Kidney epithelial cell (primary cell): ENCODE measurements at regions not wholly inside any gene's neighbourhood (a gene's known extent, or its start where the extent isn't known, plus 50 kb on each side); places are given as distances from the start of the nearest gene placed in this dataset.

Experiments used
- DNase-seq: peaks from one replicate; pipeline ENCODE4 v3.0.0-alpha.2; 2010; ENCODE audit warnings: low read depth
- H3K27me3 ChIP-seq: 2 replicates; pipeline ENCODE4 v1.6.0; 2011; ENCODE audit warnings: low read length; ENCODE audit not compliant: control insufficient read depth, insufficient read depth
- H3K36me3 ChIP-seq: 2 replicates; pipeline ENCODE4 v1.5.1; 2011; ENCODE audit warnings: low read length; ENCODE audit not compliant: control insufficient read depth, insufficient read depth
- H3K4me3 ChIP-seq: 2 replicates; pipeline ENCODE4 v1.5.1; 2011; ENCODE audit warnings: low read depth, mild to moderate bottlenecking, control low read depth, low read length
- TF ChIP-seq, protein P1 (sequence below): IDR thresholded peaks from 2 replicates; pipeline ENCODE4 v1.5.1; 2011; ENCODE audit warnings: mild to moderate bottlenecking, moderate library complexity, low read length, control low read depth, inconsistent platforms; ENCODE audit not compliant: insufficient read depth, poor library complexity, severe bottlenecking

DNA sequence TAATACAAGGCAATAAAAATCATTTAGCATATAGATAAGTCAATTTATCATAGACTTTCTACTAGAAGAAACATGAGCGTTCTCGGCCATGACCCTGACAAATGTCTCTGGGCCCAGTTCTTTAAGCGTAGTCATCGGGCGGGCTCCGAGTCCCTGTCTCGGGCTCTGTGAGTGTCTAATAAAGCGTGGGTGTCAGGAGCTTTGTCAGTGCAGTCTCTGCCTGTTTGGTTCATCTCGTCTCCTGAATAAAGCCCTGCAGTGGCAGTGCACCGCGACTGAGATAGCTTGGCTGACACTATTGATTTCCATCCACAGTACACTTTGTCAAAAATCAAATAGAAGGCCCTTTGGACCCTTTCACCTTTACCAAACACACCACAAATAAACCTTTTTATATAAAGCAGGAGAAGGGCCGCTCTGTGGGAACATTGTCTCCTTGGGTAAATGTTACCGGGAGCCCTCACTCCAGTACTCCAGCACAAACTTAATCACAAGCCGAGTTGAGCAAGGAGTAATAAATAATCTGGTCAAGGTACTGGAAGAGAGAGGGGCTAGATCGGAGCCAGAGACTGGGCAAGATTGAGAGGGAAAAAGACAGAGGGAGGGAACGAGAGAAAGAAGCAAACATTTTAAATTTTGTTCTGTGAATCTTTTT is 368.2 kb upstream of the TSHZ3 start:
- no peaks in the 10 kb centered on the region for H3K27me3 ChIP-seq
- H3K36me3 ChIP-seq = no peaks in the 10 kb centered on the region
- DNase-seq = no peak
- H3K4me3 ChIP-seq = no peak overlapping the region
- TF ChIP-seq, protein P1, sequence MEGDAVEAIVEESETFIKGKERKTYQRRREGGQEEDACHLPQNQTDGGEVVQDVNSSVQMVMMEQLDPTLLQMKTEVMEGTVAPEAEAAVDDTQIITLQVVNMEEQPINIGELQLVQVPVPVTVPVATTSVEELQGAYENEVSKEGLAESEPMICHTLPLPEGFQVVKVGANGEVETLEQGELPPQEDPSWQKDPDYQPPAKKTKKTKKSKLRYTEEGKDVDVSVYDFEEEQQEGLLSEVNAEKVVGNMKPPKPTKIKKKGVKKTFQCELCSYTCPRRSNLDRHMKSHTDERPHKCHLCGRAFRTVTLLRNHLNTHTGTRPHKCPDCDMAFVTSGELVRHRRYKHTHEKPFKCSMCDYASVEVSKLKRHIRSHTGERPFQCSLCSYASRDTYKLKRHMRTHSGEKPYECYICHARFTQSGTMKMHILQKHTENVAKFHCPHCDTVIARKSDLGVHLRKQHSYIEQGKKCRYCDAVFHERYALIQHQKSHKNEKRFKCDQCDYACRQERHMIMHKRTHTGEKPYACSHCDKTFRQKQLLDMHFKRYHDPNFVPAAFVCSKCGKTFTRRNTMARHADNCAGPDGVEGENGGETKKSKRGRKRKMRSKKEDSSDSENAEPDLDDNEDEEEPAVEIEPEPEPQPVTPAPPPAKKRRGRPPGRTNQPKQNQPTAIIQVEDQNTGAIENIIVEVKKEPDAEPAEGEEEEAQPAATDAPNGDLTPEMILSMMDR = no peak

DNA sequence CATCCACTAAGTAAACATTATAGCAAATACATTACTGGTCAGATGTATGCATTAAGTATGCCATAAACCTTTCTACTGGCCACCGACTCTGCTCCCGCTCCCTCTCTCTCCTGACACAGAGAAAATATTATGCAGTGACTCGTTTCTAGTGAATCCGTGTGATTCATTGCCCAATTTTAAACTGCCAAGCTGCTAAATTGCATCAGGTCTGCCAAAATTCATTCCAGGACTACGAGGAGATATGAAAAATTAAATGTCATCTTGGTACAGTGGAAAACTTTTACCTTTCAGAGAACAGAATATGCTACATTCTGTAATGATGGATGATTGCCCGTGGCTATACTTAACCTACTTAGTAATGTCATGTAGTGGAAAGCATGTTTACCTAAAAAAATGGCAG is 368.8 kb upstream of the TSHZ3 start:
- no peak for DNase-seq
- TF ChIP-seq, protein P1 = no peak
- no peaks in the 10 kb centered on the region for H3K27me3 ChIP-seq
- no peak overlapping the region for H3K4me3 ChIP-seq
- no peaks in the 10 kb centered on the region for H3K36me3 ChIP-seq

DNA sequence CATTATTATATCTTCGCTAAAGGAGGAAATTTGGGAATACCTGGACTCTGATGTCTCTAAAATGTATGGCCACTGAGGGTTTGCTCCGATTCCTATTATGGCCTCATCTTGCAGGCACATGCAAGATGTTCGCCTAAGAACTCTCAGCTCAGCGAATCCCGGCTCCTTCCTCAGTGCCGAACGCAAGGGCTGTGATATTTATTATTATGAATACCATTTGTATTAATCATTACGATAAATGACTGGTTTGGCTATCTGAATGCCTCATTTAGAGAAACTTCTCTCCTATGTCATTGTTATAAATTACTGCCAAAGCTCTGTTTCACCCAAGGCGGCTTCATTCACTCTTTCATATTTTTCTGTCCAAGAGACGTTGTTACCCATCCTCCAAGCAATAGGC is 369.7 kb upstream of the TSHZ3 start:
- TF ChIP-seq, protein P1 = no peak
- Histone ChIP-seq H3K27me3 (no peaks in the 10 kb centered on the region), H3K4me3 (no peak overlapping the region), H3K36me3 (no peaks in the 10 kb centered on the region)
- DNase-seq = no peak

DNA sequence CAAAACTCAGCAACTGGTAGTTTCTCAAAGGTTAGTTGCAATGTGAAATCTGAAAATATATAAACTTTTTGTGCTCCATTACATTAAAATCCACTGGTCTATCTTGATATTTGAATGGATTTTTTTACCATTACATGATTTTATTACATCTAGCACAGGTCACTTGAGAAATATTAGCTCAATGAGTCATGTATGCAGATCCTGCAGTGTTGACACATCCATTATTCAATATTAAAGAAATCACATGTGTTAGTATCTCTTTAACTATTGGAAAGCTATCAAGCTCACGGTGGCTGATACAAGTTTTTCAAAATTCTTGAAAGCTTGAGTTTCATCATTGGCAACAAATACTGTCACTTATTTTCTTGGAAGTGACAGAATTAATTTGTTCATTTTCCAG is 373.9 kb upstream of the TSHZ3 start:
- DNase-seq = no peak
- TF ChIP-seq, protein P1 = no peak
- no peak overlapping the region for H3K4me3 ChIP-seq

DNA sequence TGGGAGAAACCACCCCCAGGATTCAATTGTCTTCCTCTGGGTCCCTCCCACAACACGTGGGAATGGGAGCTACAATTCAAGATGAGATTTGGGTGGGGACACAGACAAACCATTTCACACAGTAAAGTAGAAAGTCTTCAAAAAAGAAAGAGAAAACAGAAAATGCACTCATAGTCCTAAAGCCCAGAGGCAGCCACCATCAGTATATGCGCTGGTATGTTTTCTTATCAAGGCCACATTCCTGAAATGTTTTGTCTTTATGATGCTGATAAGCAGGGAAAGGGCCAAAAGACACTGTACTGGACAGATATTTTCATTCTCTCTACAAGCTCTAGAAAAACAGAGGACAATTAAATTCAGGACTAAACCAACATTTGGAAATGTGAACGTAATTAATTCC is 375.8 kb upstream of the TSHZ3 start:
- TF ChIP-seq, protein P1 = no peak
- no peaks in the 10 kb centered on the region for H3K27me3 ChIP-seq
- no peak overlapping the region for H3K4me3 ChIP-seq
- DNase-seq = no peak
- no peaks in the 10 kb centered on the region for H3K36me3 ChIP-seq

More for the DNA sequence above, 373.9 kb upstream of the TSHZ3 start:
- Histone ChIP-seq H3K36me3 (no peaks in the 10 kb centered on the region), H3K27me3 (no peaks in the 10 kb centered on the region)

DNA sequence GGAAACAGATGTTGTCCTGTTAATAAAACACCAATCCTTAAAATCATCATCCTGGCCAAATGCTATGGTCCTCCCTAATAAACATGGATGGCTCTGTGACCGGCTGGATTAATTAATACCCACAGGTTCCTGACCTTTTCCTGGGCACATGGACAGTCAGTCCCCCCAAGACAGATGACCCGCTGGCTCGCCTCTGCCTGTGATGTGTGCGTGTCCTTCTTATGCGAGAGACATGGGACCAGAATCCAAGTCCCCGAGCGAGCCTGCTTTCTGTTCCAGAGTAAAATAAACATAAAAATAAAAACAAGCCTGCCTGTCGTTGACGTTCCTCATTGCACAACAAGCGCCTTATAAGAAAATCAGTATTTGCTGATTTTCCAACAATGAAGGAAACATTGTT is 378.3 kb upstream of the TSHZ3 start:
- TF ChIP-seq, protein P1 = no peak
- Histone ChIP-seq H3K4me3 (no peak overlapping the region), H3K27me3 (no peaks in the 10 kb centered on the region), H3K36me3 (no peaks in the 10 kb centered on the region)
- no peak for DNase-seq
